ENCODE measurements at regions not wholly inside any gene's neighbourhood (a gene's known extent, or its start where the extent isn't known, plus 50 kb on each side); places are given as distances from the start of the nearest gene placed in this dataset.

GRCh38 chr12:19026034-19026433, 103.5 kb upstream of the PLEKHA5 start:
- no peak overlapping the region for H3K9ac ChIP-seq (ENCODE audit: insufficient read depth in 1 of 2, low read depth in 2 of 2, low read length in 2 of 2)
- no peaks in the 10 kb centered on the region for H4K20me1 ChIP-seq (replicated peaks; ENCODE audit: control insufficient read depth, insufficient read depth, low read length)
- H3K9me1 ChIP-seq (ENCODE audit: control insufficient read depth, insufficient read depth, low read length): no peaks in the 10 kb centered on the region
- ChIA-PET POLR2A (no interaction called here), CTCF (ENCODE audit: low intra/inter-chr PET ratio) (no interaction called here)
- no TSS peak for BruUV-seq (replicated peaks)
- H3K27me3 ChIP-seq (ENCODE audit: control insufficient read depth in 2 of 2, insufficient read depth in 2 of 2, low read length in 2 of 2): no peaks in the 10 kb centered on the region
- ATAC-seq (no peak), FAIRE-seq (no peak), DNase-seq (ENCODE audit: extremely low read depth in 1 of 4, low spot score in 3 of 4) (no peak)
- H3K27ac ChIP-seq (ENCODE audit: extremely low read depth, low read depth, low read length): no peak overlapping the region
- H3K4me1 ChIP-seq (replicated peaks in 1 of 2; ENCODE audit: control insufficient read depth in 2 of 2, insufficient read depth in 2 of 2, low read length in 2 of 2): no peaks in the 10 kb centered on the region
- intact Hi-C loops (cut with micrococcal nuclease): no loop called here
- TF ChIP-seq PYGO2 (tag; IDR thresholded peaks at IDR 0.05) (no peak), NFXL1 (CRISPR knock-in tag; IDR thresholded peaks at IDR 0.05) (no peak), MEF2A (IDR thresholded peaks at IDR 0.05; ENCODE audit: control insufficient read depth, low read depth, low read length) (no peak), ZBTB5 (IDR thresholded peaks at IDR 0.05) (no peak)
- no peaks in the 10 kb centered on the region for H3K79me2 ChIP-seq (ENCODE audit: control insufficient read depth, insufficient read depth, low read length)
- in situ Hi-C loops (cut with MboI): no loop called here
- H3K4me2 ChIP-seq (ENCODE audit: insufficient read depth, low read length): no peak overlapping the region
- no peaks in the 10 kb centered on the region for H3K36me3 ChIP-seq (ENCODE audit: control insufficient read depth, insufficient read depth, low read length)
- WGBS (ENCODE audit: insufficient coverage, low coverage, missing lambda C conversion rate): 23% methylated on average over 4 of the region's 4 CpGs
- H2AFZ ChIP-seq (ENCODE audit: low read depth, low read length): no peak overlapping the region
- H3K9me3 ChIP-seq (replicated peaks; ENCODE audit: control insufficient read depth, insufficient read depth, low read depth, low read length): no peaks in the 10 kb centered on the region
- H3K4me3 ChIP-seq: no peak overlapping the region

All from K562 (cell line).